K562 (cell line): ENCODE measurements at regions not wholly inside any gene's neighbourhood (a gene's known extent, or its start where the extent isn't known, plus 50 kb on each side); places are given as distances from the start of the nearest gene placed in this dataset.

Source experiments
- ADNP ChIP-seq: fragments of 200-800 bp; sonication (Bioruptor generic); IDR thresholded peaks from 2 replicates; pipeline ENCODE4 v1.6.1; 2016; ENCODE audit warnings: missing genetic modification characterization, missing compliant biosample characterization
- CHD1 ChIP-seq: fragments of 200-600 bp; sonication (generic); IDR thresholded peaks from one replicate; pipeline ENCODE4 v1.6.1; 2012; ENCODE audit warnings: mild to moderate bottlenecking, moderate library complexity, low read length, inconsistent platforms
- TF ChIP-seq, protein P1 (sequence below), 3 experiments: IDR thresholded peaks in 2 of 3; conservative IDR thresholded peaks in 1 of 3; 2 replicates each; pipeline ENCODE4 v1.5.1; 2011 to 2012; ENCODE audit warnings: low read length in 3 of 3, mild to moderate bottlenecking in 3 of 3, control low read depth in 2 of 3, improper control_type of control experiment in 1 of 3, inconsistent platforms in 1 of 3, low read depth in 1 of 3, mixed read lengths in 1 of 3, moderate library complexity in 1 of 3; ENCODE audit not compliant: insufficient read depth in 2 of 3

DNA sequence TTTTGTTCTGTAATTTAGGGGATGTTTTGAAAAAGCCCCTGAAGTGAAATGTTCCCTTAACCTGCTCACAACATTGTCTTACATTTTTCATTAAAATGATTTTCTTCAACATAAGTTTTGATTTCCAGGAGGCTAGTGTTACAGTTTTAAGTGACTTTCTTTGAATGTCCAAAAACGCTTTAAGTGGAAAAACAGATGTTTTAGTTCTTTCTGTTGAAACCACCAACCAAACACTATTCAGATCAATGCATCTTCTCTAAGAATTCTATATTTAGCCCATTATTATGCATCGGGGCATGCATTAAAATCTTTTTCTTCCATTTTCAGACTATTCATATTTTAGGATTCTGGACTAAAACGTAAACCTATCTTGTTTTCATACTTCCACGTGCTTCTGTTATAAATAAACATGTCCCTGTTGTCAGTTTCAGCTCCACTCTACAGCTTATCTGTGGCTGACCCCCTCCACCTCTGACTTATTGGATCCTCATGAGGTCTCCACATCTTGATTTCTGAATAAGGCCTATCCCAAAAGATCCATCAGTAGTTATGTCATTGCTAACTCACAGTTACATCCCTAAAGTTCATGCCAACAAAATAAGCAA is 882.3 kb upstream of the SEMA6A start:
- TF ChIP-seq, protein P1, sequence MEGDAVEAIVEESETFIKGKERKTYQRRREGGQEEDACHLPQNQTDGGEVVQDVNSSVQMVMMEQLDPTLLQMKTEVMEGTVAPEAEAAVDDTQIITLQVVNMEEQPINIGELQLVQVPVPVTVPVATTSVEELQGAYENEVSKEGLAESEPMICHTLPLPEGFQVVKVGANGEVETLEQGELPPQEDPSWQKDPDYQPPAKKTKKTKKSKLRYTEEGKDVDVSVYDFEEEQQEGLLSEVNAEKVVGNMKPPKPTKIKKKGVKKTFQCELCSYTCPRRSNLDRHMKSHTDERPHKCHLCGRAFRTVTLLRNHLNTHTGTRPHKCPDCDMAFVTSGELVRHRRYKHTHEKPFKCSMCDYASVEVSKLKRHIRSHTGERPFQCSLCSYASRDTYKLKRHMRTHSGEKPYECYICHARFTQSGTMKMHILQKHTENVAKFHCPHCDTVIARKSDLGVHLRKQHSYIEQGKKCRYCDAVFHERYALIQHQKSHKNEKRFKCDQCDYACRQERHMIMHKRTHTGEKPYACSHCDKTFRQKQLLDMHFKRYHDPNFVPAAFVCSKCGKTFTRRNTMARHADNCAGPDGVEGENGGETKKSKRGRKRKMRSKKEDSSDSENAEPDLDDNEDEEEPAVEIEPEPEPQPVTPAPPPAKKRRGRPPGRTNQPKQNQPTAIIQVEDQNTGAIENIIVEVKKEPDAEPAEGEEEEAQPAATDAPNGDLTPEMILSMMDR (IDR thresholded peaks at IDR 0.05 in 2 of 3, conservative IDR thresholded peaks at IDR 0.05 in 1 of 3; ENCODE audit: insufficient read depth in 2 of 3, low read depth in 1 of 3, low read length in 3 of 3), result no peak
- TF ChIP-seq ADNP, result no peak
- TF ChIP-seq CHD1, result no peak
